ENCODE measurements at regions not wholly inside any gene's neighbourhood (a gene's known extent, or its start where the extent isn't known, plus 50 kb on each side); places are given as distances from the start of the nearest gene placed in this dataset.

DNA sequence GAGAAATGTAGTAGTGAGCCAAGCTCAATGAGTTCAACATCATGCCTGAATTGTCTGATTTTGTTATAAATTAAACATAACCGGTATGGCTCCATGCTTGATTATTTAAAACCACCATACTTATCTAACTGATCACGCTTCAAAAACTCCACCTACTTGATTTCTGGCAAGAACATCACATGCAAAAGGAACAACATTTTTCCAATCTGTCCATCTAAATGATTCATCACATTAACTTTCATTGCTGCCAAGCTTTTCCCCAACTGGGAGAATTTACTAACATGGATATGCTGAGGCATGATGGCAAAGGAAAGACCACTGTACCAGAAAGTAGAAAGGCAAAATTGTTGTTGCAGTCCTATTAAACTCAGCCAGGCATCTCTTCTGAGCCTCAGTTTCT lies 286.8 kb downstream of the TRIB2 start:
- TF ChIP-seq EZH2 (IDR thresholded peaks at IDR 0.05; ENCODE audit: borderline replicate concordance, insufficient read depth, low read depth, low read length, poor library complexity, severe bottlenecking): no peak
- no peak for TF ChIP-seq CTCF (IDR thresholded peaks at IDR 0.05)

Data from B cell (primary cell).